CD4-positive, alpha-beta T cell (primary cell): ENCODE measurements at regions not wholly inside any gene's neighbourhood (a gene's known extent, or its start where the extent isn't known, plus 50 kb on each side); places are given as distances from the start of the nearest gene placed in this dataset.

ENCODE experiments used
- ATAC-seq: fragments of 200-7000 bp; cut with Tn5 transposase; one replicate; pipeline ENCODE4 v1.10.0; 2022; ENCODE audit warnings: mild to moderate bottlenecking; ENCODE audit not compliant: poor library complexity
- CTCF ChIA-PET: fragments of 350-600 bp; sonication (Branson Sonifier 250); formaldehyde crosslinking; loops from one replicate; lab custom pipeline; 2021; ENCODE audit warnings: antibody characterized with exemption, inconsistent platforms; lab: Charles Lee
- POLR2A ChIA-PET: fragments of 350-600 bp; sonication (Branson Sonifier 250); formaldehyde crosslinking; loops from one replicate; lab custom pipeline; 2021; ENCODE audit warnings: antibody characterized with exemption, inconsistent platforms; lab: Charles Lee
- DNase-seq, 14 experiments: peaks; one replicate each; pipeline ENCODE4 v3.0.0-alpha.2; 2013 to 2020; ENCODE audit warnings: mixed read lengths in 2 of 14
- H3K27ac ChIP-seq, 2 donors: one replicate each; pipeline versions ENCODE4 v1.5.1 to v1.7.0; 2013; ENCODE audit warnings: low read length in 2 of 2, low read depth in 1 of 2, mild to moderate bottlenecking in 1 of 2
- H3K27me3 ChIP-seq, 2 experiments: 1 replicate in 1 of 2; 2 replicates in 1 of 2; pipeline versions ENCODE4 v1.6.1 to v1.7.0; 2013; ENCODE audit warnings: low read length in 2 of 2, control low read depth in 1 of 2, mild to moderate bottlenecking in 1 of 2, moderate library complexity in 1 of 2; ENCODE audit not compliant: insufficient read depth in 2 of 2, control insufficient read depth in 1 of 2
- H3K36me3 ChIP-seq: one replicate; pipeline ENCODE4 v1.6.1; 2013; ENCODE audit warnings: low read length, control low read depth; ENCODE audit not compliant: insufficient read depth
- H3K4me1 ChIP-seq: one replicate; pipeline ENCODE4 v1.6.1; 2013; ENCODE audit warnings: low read length, control low read depth; ENCODE audit not compliant: insufficient read depth
- H3K4me3 ChIP-seq: one replicate; pipeline ENCODE4 v1.5.1; 2013; ENCODE audit warnings: mild to moderate bottlenecking, low read length, moderate library complexity
- H3K9me3 ChIP-seq, 2 experiments: 1 replicate in 1 of 2; 2 replicates in 1 of 2; pipeline versions ENCODE4 v1.6.1 to v1.7.0; 2013; ENCODE audit warnings: low read length in 2 of 2, mild to moderate bottlenecking in 2 of 2, control low read depth in 1 of 2, moderate library complexity in 1 of 2; ENCODE audit not compliant: control insufficient read depth in 1 of 2, insufficient read depth in 1 of 2
- H3K27ac Mint-ChIP-seq: one replicate; pipeline ENCODE4 v1.8.0; 2020; ENCODE audit warnings: mixed read lengths
- H3K27me3 Mint-ChIP-seq: one replicate; pipeline ENCODE4 v1.8.0; 2021; ENCODE audit warnings: mixed read lengths
- H3K36me3 Mint-ChIP-seq: one replicate; pipeline ENCODE4 v1.8.0; 2021; ENCODE audit warnings: low read depth, mixed read lengths
- H3K4me1 Mint-ChIP-seq: one replicate; pipeline ENCODE4 v1.8.0; 2021; ENCODE audit warnings: low read depth, mixed read lengths
- H3K4me3 Mint-ChIP-seq: one replicate; pipeline ENCODE4 v1.8.0; 2020; ENCODE audit warnings: mild to moderate bottlenecking, mixed read lengths
- H3K9me3 Mint-ChIP-seq: one replicate; pipeline ENCODE4 v1.8.0; 2020; ENCODE audit warnings: mixed read lengths
- intact Hi-C, 2 experiments: fragments of 100-400 bp; cut with DNase I in 1 of 2; cut with micrococcal nuclease in 1 of 2; formaldehyde crosslinking; loops; one replicate each; pipeline versions ENCODE4 v1.15.1 to v1.9.0; 2023 to 2025; cut with DNase I, micrococcal nuclease
- TF ChIP-seq, protein P1 (sequence below): fragments of 200-600 bp; IDR thresholded peaks from one replicate; pipeline ENCODE4 v1.8.0; 2022; ENCODE audit warnings: antibody characterized with exemption, mild to moderate bottlenecking

DNA sequence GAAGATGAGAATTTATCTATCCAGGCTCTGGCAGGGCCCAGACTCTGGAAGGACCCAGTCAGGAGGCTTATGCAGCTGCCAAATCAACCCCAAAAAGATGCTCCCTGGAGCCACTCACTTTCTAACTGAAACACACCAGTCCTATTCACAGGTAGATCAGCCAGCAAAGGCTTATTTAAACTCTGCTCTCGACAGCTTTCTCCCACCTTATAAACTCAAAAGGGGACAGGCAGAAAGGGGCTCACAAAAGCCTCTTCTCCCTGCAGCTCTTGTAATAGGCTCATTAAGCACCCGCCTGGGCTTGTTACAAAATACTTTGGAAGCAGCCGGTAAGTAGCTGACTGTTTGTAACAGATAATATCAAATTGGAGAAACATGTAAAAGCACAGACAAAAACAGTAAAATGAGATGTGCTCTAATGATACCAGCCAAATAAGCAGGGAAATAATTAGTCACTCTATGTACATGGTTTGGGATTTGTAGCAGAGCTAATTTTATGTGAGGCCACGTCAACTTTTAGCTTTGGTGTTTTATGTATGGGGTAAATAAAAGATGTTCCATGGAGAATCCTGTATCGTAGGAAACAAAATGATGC lies 213.8 kb downstream of the NR2F2 start:
- Mint-ChIP-seq H3K4me3 (no peak overlapping the region), H3K4me1 (no peaks in the 10 kb centered on the region), H3K27me3 (no peaks in the 10 kb centered on the region), H3K27ac (no peak overlapping the region), H3K9me3 (no peaks in the 10 kb centered on the region), H3K36me3 (no peaks in the 10 kb centered on the region)
- no peak overlapping the region for H3K4me3 ChIP-seq
- H3K27me3 ChIP-seq: no peaks in the 10 kb centered on the region
- H3K9me3 ChIP-seq: peaks cover 0 to 4% of the 10 kb centered on the region in 2 experiments
- intact Hi-C loops: no loop called here
- ChIA-PET CTCF (interaction anchor here (1.2 kb wide), 1 partner anchor 9 kb away, joined by 3 read pairs; no protein-coding TSS in a partner anchor), POLR2A (no interaction called here)
- no peak overlapping the region for H3K27ac ChIP-seq
- DNase-seq (no peak), ATAC-seq (no peak)
- H3K36me3 ChIP-seq: no peaks in the 10 kb centered on the region
- TF ChIP-seq, protein P1, sequence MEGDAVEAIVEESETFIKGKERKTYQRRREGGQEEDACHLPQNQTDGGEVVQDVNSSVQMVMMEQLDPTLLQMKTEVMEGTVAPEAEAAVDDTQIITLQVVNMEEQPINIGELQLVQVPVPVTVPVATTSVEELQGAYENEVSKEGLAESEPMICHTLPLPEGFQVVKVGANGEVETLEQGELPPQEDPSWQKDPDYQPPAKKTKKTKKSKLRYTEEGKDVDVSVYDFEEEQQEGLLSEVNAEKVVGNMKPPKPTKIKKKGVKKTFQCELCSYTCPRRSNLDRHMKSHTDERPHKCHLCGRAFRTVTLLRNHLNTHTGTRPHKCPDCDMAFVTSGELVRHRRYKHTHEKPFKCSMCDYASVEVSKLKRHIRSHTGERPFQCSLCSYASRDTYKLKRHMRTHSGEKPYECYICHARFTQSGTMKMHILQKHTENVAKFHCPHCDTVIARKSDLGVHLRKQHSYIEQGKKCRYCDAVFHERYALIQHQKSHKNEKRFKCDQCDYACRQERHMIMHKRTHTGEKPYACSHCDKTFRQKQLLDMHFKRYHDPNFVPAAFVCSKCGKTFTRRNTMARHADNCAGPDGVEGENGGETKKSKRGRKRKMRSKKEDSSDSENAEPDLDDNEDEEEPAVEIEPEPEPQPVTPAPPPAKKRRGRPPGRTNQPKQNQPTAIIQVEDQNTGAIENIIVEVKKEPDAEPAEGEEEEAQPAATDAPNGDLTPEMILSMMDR: no peak
- no peaks in the 10 kb centered on the region for H3K4me1 ChIP-seq

GRCh38 chr15:96549136-96549535 lies 218.6 kb downstream of the NR2F2 start:
- Mint-ChIP-seq H3K27ac (no peak overlapping the region), H3K27me3 (no peaks in the 10 kb centered on the region), H3K4me3 (no peak overlapping the region), H3K4me1 (no peaks in the 10 kb centered on the region), H3K36me3 (no peaks in the 10 kb centered on the region), H3K9me3 (no peaks in the 10 kb centered on the region)
- Histone ChIP-seq H3K4me3 (no peak overlapping the region), H3K27me3 (no peaks in the 10 kb centered on the region), H3K36me3 (no peaks in the 10 kb centered on the region), H3K27ac (no peak overlapping the region), H3K4me1 (no peaks in the 10 kb centered on the region), H3K9me3 (peaks cover 0 to 8% of the 10 kb centered on the region in 2 experiments)
- ChIA-PET POLR2A (no interaction called here), CTCF (no interaction called here)
- TF ChIP-seq, protein P1: no peak
- intact Hi-C loops: no loop called here
- no peak for DNase-seq
- no peak for ATAC-seq

GRCh38 chr15:96551196-96551595 lies 220.7 kb downstream of the NR2F2 start:
- H3K9me3 Mint-ChIP-seq: no peaks in the 10 kb centered on the region
- Histone ChIP-seq H3K4me3 (no peak overlapping the region), H3K36me3 (no peaks in the 10 kb centered on the region), H3K27me3 (no peaks in the 10 kb centered on the region), H3K4me1 (no peaks in the 10 kb centered on the region), H3K9me3 (peaks cover 0 to 8% of the 10 kb centered on the region in 2 experiments), H3K27ac (no peak overlapping the region)
- H3K27me3 Mint-ChIP-seq: no peaks in the 10 kb centered on the region
- no peak overlapping the region for H3K27ac Mint-ChIP-seq
- ATAC-seq: no peak
- H3K4me1 Mint-ChIP-seq: no peaks in the 10 kb centered on the region
- H3K36me3 Mint-ChIP-seq: no peaks in the 10 kb centered on the region
- TF ChIP-seq, protein P1: no peak
- DNase-seq: no peak
- intact Hi-C loops: no loop called here
- ChIA-PET CTCF (no interaction called here), POLR2A (no interaction called here)
- H3K4me3 Mint-ChIP-seq: no peak overlapping the region
